ENCODE measurements at regions not wholly inside any gene's neighbourhood (a gene's known extent, or its start where the extent isn't known, plus 50 kb on each side); places are given as distances from the start of the nearest gene placed in this dataset.

GRCh38 chr14:80383223-80383622, 171.9 kb upstream of the DIO2 start:
- DNase-seq (no peak), ATAC-seq (no peak)
- intact Hi-C loops (cut with micrococcal nuclease) = no loop called here

- intact Hi-C loops (cut with micrococcal nuclease) = no loop called here
- ATAC-seq (no peak), DNase-seq (no peak)
Measured at GRCh38 chr14:80381807-80382363, 170.6 kb upstream of the DIO2 start.

GRCh38 chr14:80379035-80379434, 167.7 kb upstream of the DIO2 start:
- DNase-seq (no peak), ATAC-seq (no peak)
- intact Hi-C loops (cut with micrococcal nuclease) = no loop called here

- DNase-seq = no peak
- ATAC-seq = no peak
- intact Hi-C loops (cut with micrococcal nuclease) = no loop called here
Measured at GRCh38 chr14:80378084-80378690, 166.9 kb upstream of the DIO2 start.

- no peak for ATAC-seq
- intact Hi-C loops (cut with micrococcal nuclease) = no loop called here
- DNase-seq = no peak
Measured at GRCh38 chr14:80364816-80365215, 153.5 kb upstream of the DIO2 start.

- intact Hi-C loops (cut with micrococcal nuclease) = no loop called here
- DNase-seq (no peak), ATAC-seq (no peak)
Measured at GRCh38 chr14:80364274-80364673, 153.0 kb upstream of the DIO2 start.

GRCh38 chr14:80358112-80358511, 146.8 kb upstream of the DIO2 start:
- DNase-seq (no peak), ATAC-seq (no peak)
- intact Hi-C loops (cut with micrococcal nuclease) = no loop called here

GRCh38 chr14:80356413-80356812, 145.1 kb upstream of the DIO2 start:
- no peak for ATAC-seq

GRCh38 chr14:80354860-80355581, 143.7 kb upstream of the DIO2 start:
- DNase-seq = no peak
- ATAC-seq = no peak
- intact Hi-C loops (cut with micrococcal nuclease) = no loop called here

More at GRCh38 chr14:80356413-80356812, 145.1 kb upstream of the DIO2 start:
- intact Hi-C loops (cut with micrococcal nuclease) = no loop called here
- no peak for DNase-seq

- no peak for ATAC-seq
- no peak for DNase-seq
- intact Hi-C loops (cut with micrococcal nuclease) = no loop called here
Measured at GRCh38 chr14:80352471-80352870, 141.2 kb upstream of the DIO2 start.

GRCh38 chr14:80350707-80351106, 139.4 kb upstream of the DIO2 start:
- no peak for ATAC-seq
- intact Hi-C loops (cut with micrococcal nuclease) = no loop called here
- DNase-seq = no peak

GRCh38 chr14:80346395-80346794, 135.1 kb upstream of the DIO2 start:
- ATAC-seq (no peak), DNase-seq (no peak)
- intact Hi-C loops (cut with micrococcal nuclease) = no loop called here

- intact Hi-C loops (cut with micrococcal nuclease) = no loop called here
- ATAC-seq (no peak), DNase-seq (no peak)
Measured at GRCh38 chr14:80344208-80344607, 132.9 kb upstream of the DIO2 start.

- ATAC-seq (no peak), DNase-seq (no peak)
- intact Hi-C loops (cut with micrococcal nuclease) = no loop called here
Measured at GRCh38 chr14:80336608-80337106, 125.4 kb upstream of the DIO2 start.

GRCh38 chr14:80325688-80326087, 114.4 kb upstream of the DIO2 start:
- intact Hi-C loops (cut with micrococcal nuclease) = no loop called here
- DNase-seq (no peak), ATAC-seq (no peak)

GRCh38 chr14:80325112-80325511, 113.8 kb upstream of the DIO2 start:
- DNase-seq (no peak), ATAC-seq (no peak)
- intact Hi-C loops (cut with micrococcal nuclease) = no loop called here

- DNase-seq (no peak), ATAC-seq (no peak)
- intact Hi-C loops (cut with micrococcal nuclease) = no loop called here
Measured at GRCh38 chr14:80324649-80325048, 113.3 kb upstream of the DIO2 start.

- DNase-seq = no peak
- no peak for ATAC-seq
- intact Hi-C loops (cut with micrococcal nuclease) = no loop called here
Measured at GRCh38 chr14:80323038-80323665, 111.8 kb upstream of the DIO2 start.

GRCh38 chr14:80316441-80316840, 105.1 kb upstream of the DIO2 start:
- intact Hi-C loops (cut with micrococcal nuclease) = no loop called here
- ATAC-seq (peak; percentile 58), DNase-seq (no peak)

GRCh38 chr14:80315681-80316080, 104.4 kb upstream of the DIO2 start:
- no peak for DNase-seq
- intact Hi-C loops (cut with micrococcal nuclease) = no loop called here
- ATAC-seq = no peak

Data from left ventricle myocardium superior (tissue), 1 donor.